Keratinocyte (primary cell): ENCODE measurements at regions not wholly inside any gene's neighbourhood (a gene's known extent, or its start where the extent isn't known, plus 50 kb on each side); places are given as distances from the start of the nearest gene placed in this dataset.

Source experiments
- EZH2 ChIP-seq: IDR thresholded peaks from one replicate; pipeline ENCODE4 v1.6.1; 2012; ENCODE audit warnings: inconsistent platforms, mild to moderate bottlenecking, low read length, moderate library complexity
- TF ChIP-seq, protein P1 (sequence below), 3 experiments: IDR thresholded peaks in 1 of 3; conservative IDR thresholded peaks in 1 of 3; optimal IDR thresholded peaks in 1 of 3; 2 replicates in 2 of 3; 3 replicates in 1 of 3; pipeline versions ENCODE3 to v1.5.1; 2011; ENCODE audit warnings: low read length in 3 of 3, mild to moderate bottlenecking in 3 of 3, moderate library complexity in 2 of 3, control low read depth in 1 of 3, inconsistent platforms in 1 of 3; ENCODE audit not compliant: insufficient read depth in 2 of 3; ENCODE audit errors: extremely low read depth in 1 of 3

- TF ChIP-seq, protein P1, sequence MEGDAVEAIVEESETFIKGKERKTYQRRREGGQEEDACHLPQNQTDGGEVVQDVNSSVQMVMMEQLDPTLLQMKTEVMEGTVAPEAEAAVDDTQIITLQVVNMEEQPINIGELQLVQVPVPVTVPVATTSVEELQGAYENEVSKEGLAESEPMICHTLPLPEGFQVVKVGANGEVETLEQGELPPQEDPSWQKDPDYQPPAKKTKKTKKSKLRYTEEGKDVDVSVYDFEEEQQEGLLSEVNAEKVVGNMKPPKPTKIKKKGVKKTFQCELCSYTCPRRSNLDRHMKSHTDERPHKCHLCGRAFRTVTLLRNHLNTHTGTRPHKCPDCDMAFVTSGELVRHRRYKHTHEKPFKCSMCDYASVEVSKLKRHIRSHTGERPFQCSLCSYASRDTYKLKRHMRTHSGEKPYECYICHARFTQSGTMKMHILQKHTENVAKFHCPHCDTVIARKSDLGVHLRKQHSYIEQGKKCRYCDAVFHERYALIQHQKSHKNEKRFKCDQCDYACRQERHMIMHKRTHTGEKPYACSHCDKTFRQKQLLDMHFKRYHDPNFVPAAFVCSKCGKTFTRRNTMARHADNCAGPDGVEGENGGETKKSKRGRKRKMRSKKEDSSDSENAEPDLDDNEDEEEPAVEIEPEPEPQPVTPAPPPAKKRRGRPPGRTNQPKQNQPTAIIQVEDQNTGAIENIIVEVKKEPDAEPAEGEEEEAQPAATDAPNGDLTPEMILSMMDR (optimal IDR thresholded peaks at IDR 0.05 in 1 of 3, IDR thresholded peaks at IDR 0.05 in 1 of 3, conservative IDR thresholded peaks at IDR 0.05 in 1 of 3; ENCODE audit: extremely low read depth in 1 of 3, insufficient read depth in 2 of 3, low read length in 3 of 3): no peak
- TF ChIP-seq EZH2: no peak
These were observed 136.0 kb upstream of the GCFC2 start for GRCh38 chr2:75846683-75847190.
